GM18505 (cell line): ENCODE measurements at regions not wholly inside any gene's neighbourhood (a gene's known extent, or its start where the extent isn't known, plus 50 kb on each side); places are given as distances from the start of the nearest gene placed in this dataset.

Experiments
- ATAC-seq: cut with Tn5 transposase; IDR thresholded peaks from one replicate; pipeline ENCODE4 v1.9.1; 2021; ENCODE audit not compliant: unreplicated experiment
- POLR2A ChIP-seq: IDR thresholded peaks from 4 replicates; pipeline ENCODE4 v1.6.1; 2011; ENCODE audit warnings: borderline replicate concordance; ENCODE audit not compliant: insufficient read depth, insufficient read length; ENCODE audit errors: extremely low read depth

GRCh38 chr18:57916684-57917083, 113.6 kb upstream of the ATP8B1 start:
- no peak for TF ChIP-seq POLR2A
- no peak for ATAC-seq

DNA sequence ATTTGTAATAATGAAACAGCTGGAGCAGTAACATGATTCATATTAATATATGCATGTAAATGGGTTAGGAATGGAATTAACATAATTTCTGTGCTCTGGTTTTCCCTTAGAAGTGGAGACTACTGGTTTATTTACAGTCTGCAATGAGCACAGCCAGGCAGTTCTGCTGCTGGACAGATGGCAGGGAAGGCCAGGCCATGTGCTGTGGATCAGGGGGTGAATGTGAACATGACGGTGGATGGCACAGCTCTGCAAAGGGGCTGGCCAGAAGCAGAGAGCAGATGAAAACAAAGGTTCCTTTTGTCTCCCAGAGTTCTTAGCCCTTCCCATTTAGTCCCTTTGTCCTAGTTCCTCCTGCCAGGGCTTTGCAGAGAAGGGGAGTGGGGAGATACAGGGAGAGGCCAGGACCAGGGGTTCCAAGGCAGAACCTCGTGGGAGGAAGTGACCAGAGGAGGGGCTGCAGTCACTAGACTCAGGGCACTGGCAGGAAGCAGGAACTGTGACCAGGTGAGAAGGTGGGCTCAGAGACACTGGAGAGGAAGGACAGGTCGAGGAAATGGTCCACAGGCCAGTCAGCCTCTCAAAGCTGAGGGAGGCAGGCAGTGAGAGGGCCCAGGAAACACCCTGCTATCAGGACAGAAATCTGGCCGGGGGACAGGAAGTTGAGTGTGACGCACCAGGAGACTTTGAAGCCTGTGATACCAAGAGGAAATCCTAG, 112.9 kb upstream of the ATP8B1 start:
- ATAC-seq, result no peak
- no peak for TF ChIP-seq POLR2A

DNA sequence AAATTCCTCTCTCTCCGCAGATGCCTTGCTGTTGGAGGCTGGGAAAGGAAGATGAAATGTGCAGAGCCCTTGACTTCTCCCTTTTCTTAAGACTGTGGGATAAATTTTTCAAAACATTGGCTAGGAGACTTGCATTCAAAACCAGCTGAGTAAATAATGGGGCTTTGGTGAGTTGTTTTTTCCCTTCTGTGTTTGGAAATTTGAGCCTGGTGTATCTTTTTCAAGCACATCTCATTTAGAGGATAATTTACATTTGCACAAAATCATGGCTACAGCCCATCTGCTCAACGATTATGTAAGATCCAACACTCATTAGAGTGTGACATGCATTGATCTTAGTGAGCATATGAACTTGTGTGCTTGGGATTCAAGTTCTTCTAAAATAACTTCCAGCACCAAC, 112.1 kb upstream of the ATP8B1 start:
- ATAC-seq, result no peak
- TF ChIP-seq POLR2A, result no peak

GRCh38 chr18:57913686-57914085, 110.6 kb upstream of the ATP8B1 start:
- TF ChIP-seq POLR2A, result no peak
- no peak for ATAC-seq

DNA sequence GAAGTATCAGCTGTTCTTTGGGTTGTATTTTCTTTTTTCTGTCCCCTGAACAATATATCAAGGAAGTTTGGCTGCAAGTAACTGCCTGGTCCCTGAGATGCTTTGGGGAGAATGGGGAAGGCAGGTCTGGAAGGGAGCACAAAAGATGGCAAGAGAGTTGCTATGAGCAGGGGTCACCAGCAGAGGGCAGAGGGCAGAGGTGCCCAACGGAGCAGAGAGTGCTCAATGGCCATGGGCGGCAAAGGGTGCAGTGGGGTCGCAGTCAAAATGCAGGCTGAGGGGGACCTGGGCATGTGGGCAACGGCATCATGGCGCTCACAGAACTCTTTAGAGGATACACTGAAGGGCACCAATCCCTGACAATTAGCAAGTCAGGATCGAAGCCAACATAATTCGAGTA, 107.7 kb upstream of the ATP8B1 start:
- no peak for TF ChIP-seq POLR2A
- ATAC-seq, result no peak

DNA sequence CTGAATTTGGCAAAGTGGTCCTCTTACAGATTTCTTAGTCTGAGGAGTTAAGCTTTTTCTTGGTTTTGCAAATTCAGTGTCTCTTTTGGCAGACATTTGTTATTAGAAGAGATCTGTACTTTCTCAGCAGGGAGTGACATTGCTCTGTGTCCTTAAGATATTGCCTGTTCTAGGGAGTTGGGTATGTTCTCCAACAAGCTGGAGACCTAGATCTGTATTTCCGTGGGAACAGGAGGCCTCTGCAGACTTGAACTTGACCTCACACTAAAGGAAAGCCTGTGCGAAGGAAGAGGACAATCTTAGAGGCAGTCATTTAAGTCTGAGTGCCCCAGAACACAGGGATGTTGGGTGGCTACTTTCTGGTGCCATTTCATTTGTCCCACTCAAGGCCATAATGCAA, 107.0 kb upstream of the ATP8B1 start:
- no peak for TF ChIP-seq POLR2A
- no peak for ATAC-seq

DNA sequence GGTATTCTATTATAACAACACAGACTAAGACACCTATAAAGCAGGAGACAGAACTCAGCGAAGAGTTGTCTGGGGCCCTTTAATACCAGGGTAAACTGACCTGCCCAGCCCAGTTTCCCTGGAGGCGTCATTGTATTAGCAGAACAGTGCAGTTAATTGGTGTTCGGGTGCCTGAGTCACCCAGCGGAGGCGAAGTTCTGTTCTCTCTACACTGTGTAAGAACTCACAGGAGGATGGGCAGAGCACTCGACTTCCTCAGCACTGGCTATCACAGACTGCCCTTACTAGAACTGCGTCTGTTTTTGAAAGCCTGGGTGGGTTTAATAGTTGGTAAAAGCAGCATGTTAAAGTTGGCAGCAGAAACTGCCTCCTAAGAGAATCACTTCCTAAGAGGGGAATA, 106.5 kb upstream of the ATP8B1 start:
- no peak for TF ChIP-seq POLR2A

DNA sequence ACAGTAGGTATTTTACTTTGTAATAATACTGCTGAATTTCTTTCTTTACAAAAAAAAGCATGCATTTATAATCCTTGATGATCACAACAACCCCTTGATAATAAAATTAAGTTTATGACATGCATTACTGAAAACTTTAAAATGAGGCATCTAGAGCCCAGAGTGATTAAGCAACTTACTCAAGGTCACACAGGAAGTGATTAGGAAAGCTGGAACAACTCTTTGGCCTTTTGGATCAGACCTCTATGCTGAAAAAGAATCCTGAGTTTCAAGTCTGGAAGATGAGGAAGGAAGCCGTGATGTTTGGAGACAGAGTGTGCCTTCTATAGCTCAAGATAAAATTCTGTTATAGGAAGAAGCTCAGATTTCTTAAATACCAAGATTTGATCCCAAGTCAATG, 105.0 kb upstream of the ATP8B1 start:
- ATAC-seq, result no peak
- no peak for TF ChIP-seq POLR2A

More for the DNA sequence above, 106.5 kb upstream of the ATP8B1 start:
- no peak for ATAC-seq

- ATAC-seq, result no peak
- TF ChIP-seq POLR2A, result no peak
These were observed 104.4 kb upstream of the ATP8B1 start for GRCh38 chr18:57907550-57907949.

- no peak for TF ChIP-seq POLR2A
- no peak for ATAC-seq
These were observed 103.7 kb upstream of the ATP8B1 start for GRCh38 chr18:57906852-57907251.

DNA sequence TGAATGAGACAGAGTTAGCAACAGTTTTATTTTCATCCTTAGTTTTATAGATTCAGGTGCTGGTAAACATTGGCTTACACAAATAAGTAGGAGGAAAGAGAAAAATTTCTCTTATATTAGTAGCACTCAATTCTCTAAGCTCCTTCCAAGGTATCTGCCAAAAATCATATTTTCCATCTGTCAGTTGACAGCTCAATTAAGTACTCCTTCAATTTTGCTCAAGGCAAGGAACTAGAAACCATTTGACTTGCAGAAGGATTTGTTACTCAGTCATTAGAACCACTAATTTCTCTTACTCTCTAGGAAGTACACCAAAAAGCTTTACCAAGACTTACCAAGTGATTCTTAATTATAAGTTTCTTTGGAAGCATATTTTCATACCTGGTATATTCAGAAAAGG, 101.4 kb upstream of the ATP8B1 start:
- ATAC-seq, result no peak
- TF ChIP-seq POLR2A, result no peak

GRCh38 chr18:57902721-57903120, 99.6 kb upstream of the ATP8B1 start:
- TF ChIP-seq POLR2A, result no peak
- no peak for ATAC-seq

- no peak for TF ChIP-seq POLR2A
These were observed 98.9 kb upstream of the ATP8B1 start for GRCh38 chr18:57901825-57902589.

GRCh38 chr18:57900906-57901435, 97.9 kb upstream of the ATP8B1 start:
- no peak for ATAC-seq
- no peak for TF ChIP-seq POLR2A

More at GRCh38 chr18:57901825-57902589, 98.9 kb upstream of the ATP8B1 start:
- ATAC-seq, result no peak
